SK-N-SH treated with all-trans-retinoic acid at 6 μM for 48 hours (cell line): ENCODE measurements at regions not wholly inside any gene's neighbourhood (a gene's known extent, or its start where the extent isn't known, plus 50 kb on each side); places are given as distances from the start of the nearest gene placed in this dataset.

ENCODE experiments used
- ATAC-seq: fragments of 200-7000 bp; cut with Tn5 transposase; 3 replicates; pipeline ENCODE4 v1.9.1; 2020; ENCODE audit warnings: mild to moderate bottlenecking, moderate library complexity
- ARNTL ChIP-seq: fragments of 450-650 bp; formaldehyde crosslinking; IDR thresholded peaks from 2 replicates; pipeline ENCODE4 v1.5.0; 2020; ENCODE audit warnings: low read depth, mild to moderate bottlenecking, moderate library complexity, borderline replicate concordance
- CREB5 ChIP-seq: fragments of 250-450 bp; sonication (Bioruptor Pico); IDR thresholded peaks from 2 replicates; pipeline ENCODE4 v1.5.1; 2020; ENCODE audit warnings: low read depth, mild to moderate bottlenecking, moderate library complexity
- CSDC2 ChIP-seq: fragments of 250-450 bp; sonication (Bioruptor Pico); IDR thresholded peaks from 2 replicates; pipeline ENCODE4 v1.5.0; 2020; ENCODE audit warnings: mild to moderate bottlenecking, moderate library complexity
- CSRNP3 ChIP-seq: fragments of 250-450 bp; sonication (Bioruptor Pico); IDR thresholded peaks from 2 replicates; pipeline ENCODE4 v1.5.1; 2021; ENCODE audit warnings: mild to moderate bottlenecking, moderate library complexity
- GLIS3 ChIP-seq: fragments of 250-450 bp; sonication (Bioruptor Pico); IDR thresholded peaks from 2 replicates; pipeline ENCODE4 v1.5.0; 2020; ENCODE audit warnings: mild to moderate bottlenecking, moderate library complexity
- ISL1 ChIP-seq: fragments of 250-450 bp; sonication (Bioruptor Pico); IDR thresholded peaks from 2 replicates; pipeline ENCODE4 v2.1.2; 2022; ENCODE audit warnings: mild to moderate bottlenecking, moderate library complexity
- OSR1 ChIP-seq: fragments of 250-450 bp; sonication (Bioruptor Pico); IDR thresholded peaks from 2 replicates; pipeline ENCODE4 v1.8.0; 2022; ENCODE audit warnings: moderate library complexity, mild to moderate bottlenecking, inconsistent platforms
- PATZ1 ChIP-seq: fragments of 250-450 bp; sonication (Bioruptor Pico); IDR thresholded peaks from 2 replicates; pipeline ENCODE4 v1.8.0; 2020; ENCODE audit warnings: mild to moderate bottlenecking, moderate library complexity, borderline replicate concordance
- POU6F1 ChIP-seq: fragments of 250-450 bp; sonication (Bioruptor Pico); IDR thresholded peaks from 2 replicates; pipeline ENCODE4 v1.8.0; 2021; ENCODE audit warnings: low read depth, mild to moderate bottlenecking, moderate library complexity, borderline replicate concordance
- PPARA ChIP-seq: fragments of 250-450 bp; sonication (Bioruptor Pico); IDR thresholded peaks from 2 replicates; pipeline ENCODE4 v1.5.0; 2020; ENCODE audit warnings: mild to moderate bottlenecking, borderline replicate concordance
- RARB ChIP-seq: fragments of 250-450 bp; sonication (Bioruptor Pico); IDR thresholded peaks from 2 replicates; pipeline ENCODE4 v1.8.0; 2021; ENCODE audit warnings: mild to moderate bottlenecking, moderate library complexity
- SNAI2 ChIP-seq: fragments of 250-450 bp; sonication (Bioruptor Pico); IDR thresholded peaks from 2 replicates; pipeline ENCODE4 v1.5.0; 2020; ENCODE audit warnings: mild to moderate bottlenecking, moderate library complexity
- TCF4 ChIP-seq: fragments of 250-450 bp; sonication (Bioruptor Pico); IDR thresholded peaks from 2 replicates; pipeline ENCODE4 v1.8.0; 2021; ENCODE audit warnings: mild to moderate bottlenecking, moderate library complexity, borderline replicate concordance
- TOX ChIP-seq: fragments of 250-450 bp; sonication (Bioruptor Pico); IDR thresholded peaks from 2 replicates; pipeline ENCODE4 v1.8.0; 2021; ENCODE audit warnings: mild to moderate bottlenecking, moderate library complexity, borderline replicate concordance
- TSHZ2 ChIP-seq: fragments of 250-450 bp; sonication (Bioruptor Pico); IDR thresholded peaks from 2 replicates; pipeline ENCODE4 v1.5.0; 2020; ENCODE audit warnings: mild to moderate bottlenecking, moderate library complexity
- ZC3H10 ChIP-seq: fragments of 250-450 bp; sonication (Bioruptor Pico); IDR thresholded peaks from 2 replicates; pipeline ENCODE4 v1.5.1; 2021; ENCODE audit warnings: mild to moderate bottlenecking, moderate library complexity
- ZFP30 ChIP-seq: fragments of 450-650 bp; formaldehyde crosslinking; IDR thresholded peaks from 2 replicates; pipeline ENCODE4 v1.5.0; 2022; ENCODE audit warnings: mild to moderate bottlenecking, moderate library complexity
- ZNF565 ChIP-seq: fragments of 450-650 bp; formaldehyde crosslinking; conservative IDR thresholded peaks from 2 replicates; pipeline ENCODE4 v1.5.0; 2020; ENCODE audit warnings: low read depth, mild to moderate bottlenecking, moderate library complexity
- ZNF8 ChIP-seq: fragments of 450-650 bp; formaldehyde crosslinking; IDR thresholded peaks from 2 replicates; pipeline ENCODE4 v1.5.0; 2020; ENCODE audit warnings: mild to moderate bottlenecking, moderate library complexity

GRCh38 chr5:56415356-56415765 is 182.2 kb upstream of the ANKRD55 start:
- no peak for TF ChIP-seq CSDC2 (CRISPR knock-in tag)
- ATAC-seq, result no peak

GRCh38 chr5:56414066-56414465 is 180.9 kb upstream of the ANKRD55 start:
- no peak for TF ChIP-seq PPARA (CRISPR knock-in tag)
- TF ChIP-seq SNAI2 (CRISPR knock-in tag), result no peak
- TF ChIP-seq ZNF565, result no peak
- TF ChIP-seq TOX (CRISPR knock-in tag), result no peak
- TF ChIP-seq ARNTL (CRISPR knock-in tag), result no peak
- no peak for TF ChIP-seq ZNF8 (CRISPR knock-in tag)
- TF ChIP-seq CSRNP3 (CRISPR knock-in tag), result no peak
- no peak for TF ChIP-seq POU6F1 (CRISPR knock-in tag)
- no peak for TF ChIP-seq ZFP30
- TF ChIP-seq ZC3H10 (CRISPR knock-in tag), result no peak
- TF ChIP-seq ISL1 (CRISPR knock-in tag), result no peak
- TF ChIP-seq CSDC2 (CRISPR knock-in tag), result no peak
- no peak for ATAC-seq

GRCh38 chr5:56413546-56413945 is 180.4 kb upstream of the ANKRD55 start:
- no peak for ATAC-seq
- TF ChIP-seq GLIS3 (CRISPR knock-in tag) (no peak), ARNTL (CRISPR knock-in tag) (no peak), TCF4 (CRISPR knock-in tag) (no peak), ZNF565 (no peak), PPARA (CRISPR knock-in tag) (no peak), SNAI2 (CRISPR knock-in tag) (no peak), POU6F1 (CRISPR knock-in tag) (no peak), OSR1 (CRISPR knock-in tag) (no peak), RARB (no peak), TSHZ2 (CRISPR knock-in tag) (no peak), PATZ1 (CRISPR knock-in tag) (no peak)

- no peak for ATAC-seq
- TF ChIP-seq PATZ1 (CRISPR knock-in tag) (no peak), CSDC2 (CRISPR knock-in tag) (no peak), CREB5 (CRISPR knock-in tag) (no peak), TCF4 (CRISPR knock-in tag) (no peak)
Measured at GRCh38 chr5:56412601-56413379, 179.7 kb upstream of the ANKRD55 start.
